ENCODE measurements at regions not wholly inside any gene's neighbourhood (a gene's known extent, or its start where the extent isn't known, plus 50 kb on each side); places are given as distances from the start of the nearest gene placed in this dataset.

- no peak overlapping the region for H3K27ac Mint-ChIP-seq (ENCODE audit: unreplicated experiment)
- H3K27me3 Mint-ChIP-seq (ENCODE audit: unreplicated experiment): no peaks in the 10 kb centered on the region
- DNase-seq: no peak
- no peaks in the 10 kb centered on the region for H3K36me3 Mint-ChIP-seq (ENCODE audit: unreplicated experiment)
- H3K4me1 Mint-ChIP-seq (ENCODE audit: low read depth, unreplicated experiment): no peaks in the 10 kb centered on the region
- no peaks in the 10 kb centered on the region for H3K9me3 Mint-ChIP-seq (ENCODE audit: unreplicated experiment)
- H3K4me3 Mint-ChIP-seq (ENCODE audit: unreplicated experiment): no peak overlapping the region
- no peak for TF ChIP-seq CTCF (IDR thresholded peaks at IDR 0.05; ENCODE audit: partially characterized antibody, unreplicated experiment)
These were observed 119.1 kb downstream of the HTR1A start for GRCh38 chr5:63843190-63843589.

DNA sequence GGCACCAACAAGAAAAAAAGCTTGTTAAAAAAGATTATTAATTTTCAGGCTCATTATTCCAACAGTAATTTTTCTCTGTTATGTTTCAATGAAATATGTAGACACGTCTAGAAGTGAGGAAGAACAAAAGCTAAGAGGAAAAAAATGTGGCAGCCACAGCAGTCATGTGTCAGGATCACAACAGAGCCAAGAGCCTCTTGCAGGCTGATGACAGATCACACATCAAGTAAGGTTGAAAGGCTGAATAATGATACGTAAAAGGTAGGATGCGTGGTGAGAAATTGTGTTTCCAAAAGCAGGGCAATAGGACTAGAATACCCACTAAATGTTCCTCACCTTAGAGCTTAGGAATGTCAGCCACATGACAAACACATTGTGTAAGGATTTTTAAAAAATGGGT, 124.8 kb downstream of the HTR1A start:
- no peaks in the 10 kb centered on the region for H3K9me3 Mint-ChIP-seq (ENCODE audit: unreplicated experiment)
- H3K36me3 Mint-ChIP-seq (ENCODE audit: unreplicated experiment): no peaks in the 10 kb centered on the region
- no peak for TF ChIP-seq CTCF (IDR thresholded peaks at IDR 0.05; ENCODE audit: partially characterized antibody, unreplicated experiment)
- H3K4me1 Mint-ChIP-seq (ENCODE audit: low read depth, unreplicated experiment): no peaks in the 10 kb centered on the region
- DNase-seq: no peak
- no peak overlapping the region for H3K4me3 Mint-ChIP-seq (ENCODE audit: unreplicated experiment)
- no peaks in the 10 kb centered on the region for H3K27me3 Mint-ChIP-seq (ENCODE audit: unreplicated experiment)
- no peak overlapping the region for H3K27ac Mint-ChIP-seq (ENCODE audit: unreplicated experiment)

GRCh38 chr5:63831381-63831780, 130.9 kb downstream of the HTR1A start:
- DNase-seq: no peak
- no peaks in the 10 kb centered on the region for H3K36me3 Mint-ChIP-seq (ENCODE audit: unreplicated experiment)
- no peaks in the 10 kb centered on the region for H3K4me1 Mint-ChIP-seq (ENCODE audit: low read depth, unreplicated experiment)
- no peak for TF ChIP-seq CTCF (IDR thresholded peaks at IDR 0.05; ENCODE audit: partially characterized antibody, unreplicated experiment)
- no peaks in the 10 kb centered on the region for H3K27me3 Mint-ChIP-seq (ENCODE audit: unreplicated experiment)
- no peaks in the 10 kb centered on the region for H3K9me3 Mint-ChIP-seq (ENCODE audit: unreplicated experiment)
- H3K4me3 Mint-ChIP-seq (ENCODE audit: unreplicated experiment): no peak overlapping the region
- no peak overlapping the region for H3K27ac Mint-ChIP-seq (ENCODE audit: unreplicated experiment)

DNA sequence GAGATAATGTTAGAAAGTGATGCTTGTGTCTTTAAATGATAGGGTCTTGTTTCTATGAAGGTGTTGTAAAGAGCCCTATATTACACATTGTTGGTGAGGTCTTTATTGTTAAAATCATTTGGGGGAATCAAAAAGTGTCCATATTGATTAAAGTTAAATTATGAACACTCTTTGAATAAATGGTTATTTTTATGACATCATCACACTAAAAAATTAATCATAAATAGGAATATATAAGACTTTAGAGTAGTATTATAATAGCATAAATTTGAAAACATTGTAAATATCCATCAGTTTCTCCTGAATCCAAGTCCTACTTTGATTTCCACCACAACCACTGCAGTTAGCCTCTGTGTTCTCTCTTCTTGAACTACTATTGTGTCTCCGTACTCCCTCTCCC, 136.3 kb downstream of the HTR1A start:
- Mint-ChIP-seq H3K9me3 (ENCODE audit: unreplicated experiment) (no peaks in the 10 kb centered on the region), H3K27ac (ENCODE audit: unreplicated experiment) (no peak overlapping the region), H3K36me3 (ENCODE audit: unreplicated experiment) (no peaks in the 10 kb centered on the region), H3K4me3 (ENCODE audit: unreplicated experiment) (no peak overlapping the region), H3K27me3 (ENCODE audit: unreplicated experiment) (no peaks in the 10 kb centered on the region), H3K4me1 (ENCODE audit: low read depth, unreplicated experiment) (no peaks in the 10 kb centered on the region)
- DNase-seq: no peak
- no peak for TF ChIP-seq CTCF (IDR thresholded peaks at IDR 0.05; ENCODE audit: partially characterized antibody, unreplicated experiment)

- Mint-ChIP-seq H3K4me3 (ENCODE audit: unreplicated experiment) (no peak overlapping the region), H3K27me3 (ENCODE audit: unreplicated experiment) (no peaks in the 10 kb centered on the region), H3K9me3 (ENCODE audit: unreplicated experiment) (no peaks in the 10 kb centered on the region), H3K27ac (ENCODE audit: unreplicated experiment) (no peak overlapping the region), H3K36me3 (ENCODE audit: unreplicated experiment) (no peaks in the 10 kb centered on the region), H3K4me1 (ENCODE audit: low read depth, unreplicated experiment) (peaks cover 4% of the 10 kb centered on the region)
- no peak for DNase-seq
- TF ChIP-seq CTCF (IDR thresholded peaks at IDR 0.05; ENCODE audit: partially characterized antibody, unreplicated experiment): no peak
These were observed 138.7 kb downstream of the HTR1A start for GRCh38 chr5:63823583-63823982.

Measured in glutamatergic neuron (in vitro differentiated cells).